Esophagus muscularis mucosa (tissue), 3 donors: ENCODE measurements at regions not wholly inside any gene's neighbourhood (a gene's known extent, or its start where the extent isn't known, plus 50 kb on each side); places are given as distances from the start of the nearest gene placed in this dataset.

Experiments
- POLR2A ChIP-seq: fragments of 450-650 bp; IDR thresholded peaks from one replicate; pipeline ENCODE4 v1.6.1; 2017; ENCODE audit warnings: antibody characterized with exemption, moderate library complexity, mild to moderate bottlenecking, low read depth
- POLR2AphosphoS5 ChIP-seq, 2 donors: sonication (generic); formaldehyde crosslinking; IDR thresholded peaks; one replicate each; pipeline ENCODE4 v1.6.1; 2017; ENCODE audit warnings: antibody characterized with exemption in 2 of 2
- TF ChIP-seq, protein P1 (sequence below), 3 experiments: fragments of 200-600 bp in 2 of 3; fragments of 450-650 bp in 1 of 3; sonication (generic) in 2 of 3; IDR thresholded peaks; one replicate each; pipeline ENCODE4 v1.5.1; 2017 to 2019; ENCODE audit warnings: antibody characterized with exemption in 3 of 3, mild to moderate bottlenecking in 2 of 3, moderate library complexity in 1 of 3

DNA sequence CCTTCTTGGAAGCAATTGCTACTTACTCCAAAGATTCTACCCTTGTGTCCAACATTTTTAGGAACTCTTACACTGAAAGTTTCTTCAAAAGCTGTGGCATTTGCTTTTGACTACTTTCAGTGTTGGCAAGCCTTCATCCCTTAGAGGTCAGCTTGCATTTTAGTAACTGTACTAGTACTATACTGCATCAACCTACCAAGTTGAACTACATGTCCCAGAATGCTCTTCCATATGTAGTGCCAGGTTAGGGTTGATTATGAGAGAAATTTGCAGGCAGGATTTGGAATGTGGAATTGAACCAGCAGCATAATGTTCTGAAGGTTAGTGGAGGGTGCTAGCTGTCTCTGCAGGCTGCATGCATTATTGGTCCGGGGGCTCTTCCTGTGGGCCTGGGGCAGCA, 189.9 kb upstream of the FOXN2 start:
- no peak for TF ChIP-seq POLR2AphosphoS5 (IDR thresholded peaks at IDR 0.05)
- TF ChIP-seq, protein P1, sequence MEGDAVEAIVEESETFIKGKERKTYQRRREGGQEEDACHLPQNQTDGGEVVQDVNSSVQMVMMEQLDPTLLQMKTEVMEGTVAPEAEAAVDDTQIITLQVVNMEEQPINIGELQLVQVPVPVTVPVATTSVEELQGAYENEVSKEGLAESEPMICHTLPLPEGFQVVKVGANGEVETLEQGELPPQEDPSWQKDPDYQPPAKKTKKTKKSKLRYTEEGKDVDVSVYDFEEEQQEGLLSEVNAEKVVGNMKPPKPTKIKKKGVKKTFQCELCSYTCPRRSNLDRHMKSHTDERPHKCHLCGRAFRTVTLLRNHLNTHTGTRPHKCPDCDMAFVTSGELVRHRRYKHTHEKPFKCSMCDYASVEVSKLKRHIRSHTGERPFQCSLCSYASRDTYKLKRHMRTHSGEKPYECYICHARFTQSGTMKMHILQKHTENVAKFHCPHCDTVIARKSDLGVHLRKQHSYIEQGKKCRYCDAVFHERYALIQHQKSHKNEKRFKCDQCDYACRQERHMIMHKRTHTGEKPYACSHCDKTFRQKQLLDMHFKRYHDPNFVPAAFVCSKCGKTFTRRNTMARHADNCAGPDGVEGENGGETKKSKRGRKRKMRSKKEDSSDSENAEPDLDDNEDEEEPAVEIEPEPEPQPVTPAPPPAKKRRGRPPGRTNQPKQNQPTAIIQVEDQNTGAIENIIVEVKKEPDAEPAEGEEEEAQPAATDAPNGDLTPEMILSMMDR (IDR thresholded peaks at IDR 0.05): no peak
- TF ChIP-seq POLR2A: no peak
